Fibroblast of villous mesenchyme (primary cell): ENCODE measurements at regions not wholly inside any gene's neighbourhood (a gene's known extent, or its start where the extent isn't known, plus 50 kb on each side); places are given as distances from the start of the nearest gene placed in this dataset.

Experiments used
- DNase-seq: peaks from one replicate; pipeline ENCODE4 v3.0.0-alpha.2; 2010; ENCODE audit warnings: low read depth
- H3K4me3 ChIP-seq: 2 replicates; pipeline ENCODE4 v1.5.1; 2011; ENCODE audit warnings: low read depth, mild to moderate bottlenecking, low read length
- TF ChIP-seq, protein P1 (sequence below): IDR thresholded peaks from 2 replicates; pipeline ENCODE4 v1.5.1; 2012; ENCODE audit warnings: low read depth, mild to moderate bottlenecking, low read length; ENCODE audit not compliant: insufficient read depth

- no peak overlapping the region for H3K4me3 ChIP-seq
- no peak for DNase-seq
- TF ChIP-seq, protein P1, sequence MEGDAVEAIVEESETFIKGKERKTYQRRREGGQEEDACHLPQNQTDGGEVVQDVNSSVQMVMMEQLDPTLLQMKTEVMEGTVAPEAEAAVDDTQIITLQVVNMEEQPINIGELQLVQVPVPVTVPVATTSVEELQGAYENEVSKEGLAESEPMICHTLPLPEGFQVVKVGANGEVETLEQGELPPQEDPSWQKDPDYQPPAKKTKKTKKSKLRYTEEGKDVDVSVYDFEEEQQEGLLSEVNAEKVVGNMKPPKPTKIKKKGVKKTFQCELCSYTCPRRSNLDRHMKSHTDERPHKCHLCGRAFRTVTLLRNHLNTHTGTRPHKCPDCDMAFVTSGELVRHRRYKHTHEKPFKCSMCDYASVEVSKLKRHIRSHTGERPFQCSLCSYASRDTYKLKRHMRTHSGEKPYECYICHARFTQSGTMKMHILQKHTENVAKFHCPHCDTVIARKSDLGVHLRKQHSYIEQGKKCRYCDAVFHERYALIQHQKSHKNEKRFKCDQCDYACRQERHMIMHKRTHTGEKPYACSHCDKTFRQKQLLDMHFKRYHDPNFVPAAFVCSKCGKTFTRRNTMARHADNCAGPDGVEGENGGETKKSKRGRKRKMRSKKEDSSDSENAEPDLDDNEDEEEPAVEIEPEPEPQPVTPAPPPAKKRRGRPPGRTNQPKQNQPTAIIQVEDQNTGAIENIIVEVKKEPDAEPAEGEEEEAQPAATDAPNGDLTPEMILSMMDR: no peak
These were observed 798.1 kb downstream of the ADGRL2 start for GRCh38 chr1:82598812-82599211.

DNA sequence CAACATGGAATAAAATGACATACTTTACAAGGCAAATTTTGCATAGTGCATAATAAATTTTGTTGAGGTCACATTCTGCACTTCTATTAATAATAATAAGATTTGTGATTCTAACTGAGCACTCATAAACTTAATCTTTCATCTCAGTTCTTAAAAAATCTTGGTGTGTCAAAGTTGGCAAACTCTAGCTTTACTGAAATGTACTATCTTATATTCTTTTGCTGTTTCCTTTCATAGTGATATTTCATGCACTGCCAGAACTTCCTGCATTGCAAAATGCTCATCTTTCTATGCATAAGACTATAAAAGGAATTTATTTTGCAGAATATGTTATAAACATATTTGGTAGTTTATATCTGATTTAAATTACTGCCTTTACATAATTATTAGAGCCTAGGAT lies 797.6 kb downstream of the ADGRL2 start:
- no peak overlapping the region for H3K4me3 ChIP-seq
- no peak for DNase-seq
- TF ChIP-seq, protein P1: no peak

DNA sequence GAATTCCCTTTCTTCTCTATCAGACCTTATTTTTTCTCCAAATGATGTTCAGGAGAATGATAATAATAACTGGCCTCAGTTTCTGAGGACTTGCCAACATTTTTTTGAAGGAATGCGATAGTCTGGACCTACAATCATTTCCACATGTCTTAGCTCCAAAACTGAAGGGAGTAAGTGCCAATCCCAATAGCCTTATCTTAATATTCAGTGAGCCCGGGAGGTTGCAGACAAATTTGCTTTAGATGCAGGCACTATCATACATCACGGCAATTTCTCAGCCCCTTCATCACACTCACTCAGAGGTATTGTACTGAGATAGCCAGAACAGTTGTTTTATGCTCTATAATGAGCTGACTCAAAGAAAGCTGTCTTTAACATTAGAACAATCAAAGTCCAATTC lies 796.9 kb downstream of the ADGRL2 start:
- no peak for DNase-seq
- H3K4me3 ChIP-seq: no peak overlapping the region
- TF ChIP-seq, protein P1: no peak

DNA sequence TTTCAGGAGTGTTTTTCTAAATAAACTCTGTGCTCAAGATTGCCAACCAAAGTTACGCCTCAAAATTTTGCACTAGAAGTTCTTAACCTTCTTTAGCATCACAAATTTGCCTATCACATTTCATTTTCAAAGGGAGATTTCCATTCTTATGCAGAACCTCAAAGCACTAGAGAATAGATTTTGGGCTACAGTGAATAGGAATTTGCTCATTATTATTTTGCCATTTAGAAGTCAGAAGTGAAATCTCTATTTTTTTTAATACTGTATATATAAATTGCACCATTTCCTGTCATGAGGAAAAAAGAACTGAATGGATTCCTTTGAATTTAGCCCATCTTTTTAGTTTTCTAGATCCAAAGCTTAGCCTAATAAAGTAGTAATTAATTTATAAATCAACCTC lies 796.4 kb downstream of the ADGRL2 start:
- DNase-seq: no peak
- TF ChIP-seq, protein P1: no peak
- no peak overlapping the region for H3K4me3 ChIP-seq

DNA sequence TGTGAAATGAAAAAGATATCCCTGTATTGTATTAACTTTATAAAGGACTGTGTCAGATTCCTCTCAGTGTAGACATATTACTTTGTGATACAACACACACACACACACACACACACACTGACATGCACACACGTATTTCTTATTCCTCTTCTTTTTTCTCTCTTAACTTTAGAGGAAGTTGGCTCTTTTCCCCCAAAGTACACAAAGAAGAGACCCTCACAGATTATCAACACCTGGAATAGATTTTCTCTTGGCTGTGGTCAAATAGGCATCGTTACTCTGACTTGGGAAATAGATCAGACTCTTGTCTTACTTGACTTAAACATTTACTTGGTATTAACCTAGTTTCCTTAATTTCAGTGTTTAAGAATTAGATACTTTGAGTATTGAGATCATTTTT lies 792.8 kb downstream of the ADGRL2 start:
- no peak for DNase-seq

GRCh38 chr1:82589588-82589987 lies 788.9 kb downstream of the ADGRL2 start:
- H3K4me3 ChIP-seq: no peak overlapping the region
- DNase-seq: no peak
- TF ChIP-seq, protein P1: no peak

More for the DNA sequence above, 792.8 kb downstream of the ADGRL2 start:
- TF ChIP-seq, protein P1: no peak
- no peak overlapping the region for H3K4me3 ChIP-seq

GRCh38 chr1:82587371-82587770 lies 786.6 kb downstream of the ADGRL2 start:
- TF ChIP-seq, protein P1: no peak
- no peak overlapping the region for H3K4me3 ChIP-seq
- no peak for DNase-seq
